Heart right ventricle (tissue), 16 donors: ENCODE measurements at regions not wholly inside any gene's neighbourhood (a gene's known extent, or its start where the extent isn't known, plus 50 kb on each side); places are given as distances from the start of the nearest gene placed in this dataset.
"Not testable (repeated sequence)": the region's sequence is repeated elsewhere in the genome, so short reads cannot be mapped to it uniquely, and the experiment has no call there.

ENCODE experiments used
- ATAC-seq, 8 donors: fragments of 200-7000 bp; cut with Tn5 transposase; one replicate each; pipeline ENCODE4 v1.9.1; 2020; ENCODE audit warnings: mild to moderate bottlenecking in 8 of 8, moderate library complexity in 8 of 8, moderate number of reproducible peaks in 1 of 8
- DNase-seq, 2 donors: peaks; one replicate each; pipeline ENCODE4 v3.0.0-alpha.2; 2020
- H3K27ac ChIP-seq, 10 donors: fragments of 200-600 bp; sonication (generic) in 2 of 10; one replicate each; pipeline versions ENCODE4 v1.5.0 to v1.8.0; 2020 to 2022; ENCODE audit warnings: mild to moderate bottlenecking in 3 of 10
- H3K27me3 ChIP-seq, 7 donors: fragments of 200-600 bp; one replicate each; pipeline ENCODE4 v1.8.0; 2021 to 2022; ENCODE audit warnings: mild to moderate bottlenecking in 2 of 7
- H3K36me3 ChIP-seq, 9 donors: fragments of 200-600 bp; sonication (generic) in 1 of 9; one replicate each; pipeline versions ENCODE4 v1.5.0 to v1.8.0; 2020 to 2022; ENCODE audit warnings: mild to moderate bottlenecking in 2 of 9
- H3K4me1 ChIP-seq, 9 donors: fragments of 200-600 bp; sonication (generic) in 1 of 9; one replicate each; pipeline versions ENCODE4 v1.5.0 to v1.8.0; 2020 to 2022; ENCODE audit warnings: mild to moderate bottlenecking in 4 of 9
- H3K4me3 ChIP-seq, 10 donors: fragments of 200-600 bp; sonication (generic) in 2 of 10; one replicate each; pipeline versions ENCODE4 v1.5.0 to v1.8.0; 2020 to 2022; ENCODE audit warnings: mild to moderate bottlenecking in 7 of 10, moderate library complexity in 2 of 10
- H3K9me3 ChIP-seq, 11 donors: fragments of 200-600 bp in 10 of 11; sonication (generic) in 2 of 11; one replicate each; pipeline versions ENCODE4 v1.5.0 to v1.8.0; 2013 to 2022; ENCODE audit warnings: mild to moderate bottlenecking in 2 of 11, control low read depth in 1 of 11, moderate library complexity in 1 of 11
- CTCF ChIP-seq, 9 donors: fragments of 200-600 bp; sonication (generic) in 2 of 9; IDR thresholded peaks; one replicate each; pipeline versions ENCODE4 v1.5.0 to v1.8.0; 2021 to 2022; ENCODE audit warnings: antibody characterized with exemption in 9 of 9, mild to moderate bottlenecking in 5 of 9, moderate library complexity in 1 of 9
- WGBS, 2 donors: extraction: QIAGEN DNeasy Blood & Tissue Kit; methylation state at CpG; one replicate each; pipeline ENCODE4 v1.1.7; 2013; ENCODE audit warnings: inconsistent platforms in 1 of 2; 5-methylcytosine and 5-hydroxymethylcytosine counted together
- intact Hi-C, 10 donors: fragments of 100-400 bp; cut with DNase I; formaldehyde crosslinking; loops; one replicate each; pipeline versions ENCODE4 v1.11.1 to v1.14.2; 2022
- donor health status: Arrhythmogenic right ventricular cardiomyopathy.
- donor health status: ischemic (EF 13 %, LVEDD 7.1; RV severe dilation, severe dysfunction).
- donor health status: healthy with polysubstance abuse.
- donor health status: DM: no; HTN: yes; CAD: no.
- donor health status: DM: no; HTN: no; CAD: no.
- donor health status: ischemic (EF 25% LVEDD 6.9; RV normal size, moderate dysfunction).
- donor health status: ischemic (EF 25% LVEDD 5.7; RV mildly dilated, moderate dysfunction).
- donor health status: healthy.
- donor health status: DM: yes; HTN: yes; CAD: no.
- donor health status: Ischemic cardiomyopathy.
- donor health status: ischemic (EF 35%, LVEDD 5.7; RV mildly dilated, moderate dysfunction).
- donor health status: nonischemic (EF 11% LVEDD 7.7; RV severe dilation, severe dysfunction).
- donor health status: DM: yes; HTN: yes; CAD: no.
- donor health status: PGD.
- donor health status: ischemic (EF 29% LVEDD 5.4; RV normal size, mild dysfunction).
- donor health status: nonischemic (EF 23%, LVEDD 6.1; RV moderate dilation, normal function).

- no peak overlapping the region for H3K4me3 ChIP-seq
- no peaks in the 10 kb centered on the region for H3K27me3 ChIP-seq
- no peak for ATAC-seq
- H3K27ac ChIP-seq = no peak overlapping the region
- TF ChIP-seq CTCF (IDR thresholded peaks at IDR 0.05) = no peak
- intact Hi-C loops = no loop called here
- DNase-seq = no peak
- no peaks in the 10 kb centered on the region for H3K36me3 ChIP-seq
- H3K9me3 ChIP-seq = peaks cover 0 to 11% (median 0%) of the 10 kb centered on the region in 11 donors
- no peaks in the 10 kb centered on the region for H3K4me1 ChIP-seq
These were observed 219.8 kb upstream of the EPHA7 start for GRCh38 chr6:93639126-93639525.

GRCh38 chr6:93636987-93637664, 217.8 kb upstream of the EPHA7 start:
- DNase-seq, H3K4me1 ChIP-seq, intact Hi-C loops, H3K9me3 ChIP-seq, H3K36me3 ChIP-seq, ATAC-seq, H3K27ac ChIP-seq, H3K27me3 ChIP-seq, H3K4me3 ChIP-seq: not testable (repeated sequence)
- WGBS, 2 donors = 89 to 93% methylated on average over 36 to 38 of the region's 38 CpGs

GRCh38 chr6:93624408-93624807, 205.0 kb upstream of the EPHA7 start:
- Histone ChIP-seq H3K27me3 (no peaks in the 10 kb centered on the region), H3K4me3 (no peak overlapping the region), H3K36me3 (no peaks in the 10 kb centered on the region), H3K9me3 (peaks cover 0 to 3% (median 0%) of the 10 kb centered on the region in 11 donors), H3K4me1 (no peaks in the 10 kb centered on the region), H3K27ac (no peak overlapping the region)
- ATAC-seq = no peak
- TF ChIP-seq CTCF (IDR thresholded peaks at IDR 0.05) = no peak
- intact Hi-C loops = no loop called here
- no peak for DNase-seq
- WGBS, 2 donors = 64 to 74% methylated on average over 3 of the region's 3 CpGs

GRCh38 chr6:93621442-93621841, 202.1 kb upstream of the EPHA7 start:
- H3K36me3 ChIP-seq = no peaks in the 10 kb centered on the region
- H3K4me3 ChIP-seq = no peak overlapping the region
- H3K27me3 ChIP-seq = no peaks in the 10 kb centered on the region
- H3K27ac ChIP-seq = no peak overlapping the region
- DNase-seq (no peak), ATAC-seq (no peak)
- no peak for TF ChIP-seq CTCF (IDR thresholded peaks at IDR 0.05)
- WGBS, 2 donors = 43 to 70% methylated on average over 1 of the region's 1 CpG
- intact Hi-C loops = no loop called here
- no peaks in the 10 kb centered on the region for H3K4me1 ChIP-seq
- peaks cover 0 to 5% (median 0%) of the 10 kb centered on the region in 11 donors for H3K9me3 ChIP-seq

- DNase-seq (no peak), ATAC-seq (no peak)
- no peak overlapping the region for H3K4me3 ChIP-seq
- H3K36me3 ChIP-seq = no peaks in the 10 kb centered on the region
- no peak overlapping the region for H3K27ac ChIP-seq
- intact Hi-C loops = no loop called here
- WGBS, 2 donors = 90 to 94% methylated on average over 7 of the region's 7 CpGs
- peaks cover 0 to 3% (median 0%) of the 10 kb centered on the region in 7 donors for H3K27me3 ChIP-seq
- no peaks in the 10 kb centered on the region for H3K4me1 ChIP-seq
- no peaks in the 10 kb centered on the region for H3K9me3 ChIP-seq
- no peak for TF ChIP-seq CTCF (IDR thresholded peaks at IDR 0.05)
These were observed 185.6 kb upstream of the EPHA7 start for GRCh38 chr6:93604951-93605350.
